Calu3 (cell line): ENCODE measurements at regions not wholly inside any gene's neighbourhood (a gene's known extent, or its start where the extent isn't known, plus 50 kb on each side); places are given as distances from the start of the nearest gene placed in this dataset.

Experiments
- BruUV-seq: library from RNA; stranded (reverse); fragments of 400-500 nt; replicated peaks from 2 replicates; lab custom pipeline; 2021; lab: Mats Ljungman, UMichigan
- CTCF ChIA-PET: fragments of 300-600 bp; sonication (Branson Sonifier 250); formaldehyde crosslinking; loops from one replicate; lab custom pipeline; 2022; ENCODE audit warnings: antibody characterized with exemption; lab: Charles Lee
- DNase-seq: peaks from one replicate; pipeline ENCODE4 v3.0.0; 2022
- H3K27ac Mint-ChIP-seq: one replicate; pipeline ENCODE4 v1.8.0; 2022; ENCODE audit warnings: mixed read lengths; ENCODE audit not compliant: unreplicated experiment
- H3K27me3 Mint-ChIP-seq: one replicate; pipeline ENCODE4 v1.8.0; 2022; ENCODE audit warnings: mixed read lengths; ENCODE audit not compliant: unreplicated experiment
- H3K36me3 Mint-ChIP-seq: one replicate; pipeline ENCODE4 v1.8.0; 2022; ENCODE audit warnings: mild to moderate bottlenecking, moderate library complexity, mixed read lengths; ENCODE audit not compliant: insufficient read depth, unreplicated experiment
- H3K4me1 Mint-ChIP-seq: one replicate; pipeline ENCODE4 v1.8.0; 2022; ENCODE audit warnings: mild to moderate bottlenecking, low read depth, mixed read lengths; ENCODE audit not compliant: unreplicated experiment
- H3K4me3 Mint-ChIP-seq: one replicate; pipeline ENCODE4 v1.8.0; 2022; ENCODE audit warnings: mild to moderate bottlenecking, low read depth, moderate library complexity, mixed read lengths; ENCODE audit not compliant: unreplicated experiment
- H3K9me3 Mint-ChIP-seq: one replicate; pipeline ENCODE4 v1.8.0; 2022; ENCODE audit warnings: low read depth, mixed read lengths; ENCODE audit not compliant: unreplicated experiment
- intact Hi-C: fragments of 100-400 bp; cut with micrococcal nuclease; formaldehyde crosslinking; loops from one replicate; pipeline ENCODE4 v1.10.0; 2022; ENCODE audit not compliant: unreplicated experiment
- TF ChIP-seq, protein P1 (sequence below): fragments of 200-600 bp; IDR thresholded peaks from one replicate; pipeline ENCODE4 v1.8.0; 2022; ENCODE audit warnings: antibody characterized with exemption; ENCODE audit not compliant: unreplicated experiment

DNA sequence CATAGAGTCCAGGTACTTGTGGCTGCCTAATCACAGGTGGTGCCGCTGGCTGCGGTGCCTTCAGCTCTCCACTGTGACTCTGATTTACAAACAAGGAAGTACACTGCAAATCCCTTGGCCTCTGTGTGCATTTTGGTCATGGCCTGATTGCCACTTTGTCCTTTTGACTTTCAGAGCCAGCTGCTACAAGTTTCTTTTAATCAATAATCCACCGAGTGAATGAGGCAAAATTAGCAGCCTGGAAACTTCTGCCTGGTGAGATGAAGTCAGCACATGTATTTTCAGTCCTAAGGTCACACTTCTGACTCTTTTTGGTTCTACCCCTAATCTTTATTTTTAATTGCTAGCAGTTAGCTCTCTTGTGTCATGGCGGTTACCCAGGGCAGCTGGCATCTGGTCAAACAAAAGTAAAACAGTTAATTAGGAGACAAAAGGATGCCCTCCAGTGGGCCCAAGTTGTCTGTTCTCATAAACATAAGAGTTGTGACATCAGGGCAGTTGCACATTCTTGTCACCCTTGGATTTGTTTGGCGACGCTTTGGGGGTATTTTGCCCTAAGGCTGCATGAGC, 62.3 kb upstream of the LNX1 start:
- H3K4me1 Mint-ChIP-seq: peaks cover 27% of the 10 kb centered on the region

DNA sequence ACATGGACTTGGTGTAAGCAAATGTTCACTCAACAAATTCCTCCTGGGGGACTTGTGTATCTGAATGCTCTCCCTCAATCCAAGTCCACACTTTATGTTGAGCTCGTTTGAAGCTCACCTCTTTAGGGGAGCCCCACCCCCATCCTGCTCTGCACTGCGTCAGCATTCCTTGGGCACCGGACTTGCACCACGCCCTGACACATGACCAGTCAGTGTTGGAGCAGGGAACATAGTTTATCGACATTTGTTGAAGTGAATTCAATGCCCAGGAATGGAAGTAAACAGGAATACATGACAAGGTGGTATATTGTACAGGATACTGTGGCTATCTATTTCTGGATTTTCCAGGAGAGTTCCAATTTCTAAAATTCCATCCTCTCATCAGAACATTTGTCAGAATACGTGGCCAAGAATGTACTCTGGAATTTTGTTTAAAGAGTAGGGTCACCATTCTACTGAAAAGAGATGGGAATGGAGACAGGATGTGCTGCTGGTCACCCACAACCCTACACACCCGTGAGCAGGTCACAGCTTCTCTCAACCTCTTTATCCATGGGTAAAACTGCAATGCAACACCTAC, 60.0 kb upstream of the LNX1 start:
- TF ChIP-seq, protein P1, sequence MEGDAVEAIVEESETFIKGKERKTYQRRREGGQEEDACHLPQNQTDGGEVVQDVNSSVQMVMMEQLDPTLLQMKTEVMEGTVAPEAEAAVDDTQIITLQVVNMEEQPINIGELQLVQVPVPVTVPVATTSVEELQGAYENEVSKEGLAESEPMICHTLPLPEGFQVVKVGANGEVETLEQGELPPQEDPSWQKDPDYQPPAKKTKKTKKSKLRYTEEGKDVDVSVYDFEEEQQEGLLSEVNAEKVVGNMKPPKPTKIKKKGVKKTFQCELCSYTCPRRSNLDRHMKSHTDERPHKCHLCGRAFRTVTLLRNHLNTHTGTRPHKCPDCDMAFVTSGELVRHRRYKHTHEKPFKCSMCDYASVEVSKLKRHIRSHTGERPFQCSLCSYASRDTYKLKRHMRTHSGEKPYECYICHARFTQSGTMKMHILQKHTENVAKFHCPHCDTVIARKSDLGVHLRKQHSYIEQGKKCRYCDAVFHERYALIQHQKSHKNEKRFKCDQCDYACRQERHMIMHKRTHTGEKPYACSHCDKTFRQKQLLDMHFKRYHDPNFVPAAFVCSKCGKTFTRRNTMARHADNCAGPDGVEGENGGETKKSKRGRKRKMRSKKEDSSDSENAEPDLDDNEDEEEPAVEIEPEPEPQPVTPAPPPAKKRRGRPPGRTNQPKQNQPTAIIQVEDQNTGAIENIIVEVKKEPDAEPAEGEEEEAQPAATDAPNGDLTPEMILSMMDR: no peak
- CTCF ChIA-PET: interaction anchor here (0.7 kb wide), 2 partner anchors 24 to 60 kb away, joined by 3 read pairs; partner anchors contain the start of gene LNX1
- intact Hi-C loops: loop anchor here (5.0 kb wide), 1 partner anchor 59 kb away; the partner anchor contains the start of gene LNX1
- Mint-ChIP-seq H3K4me1 (peaks cover 38% of the 10 kb centered on the region), H3K27me3 (no peaks in the 10 kb centered on the region), H3K36me3 (no peaks in the 10 kb centered on the region), H3K9me3 (no peaks in the 10 kb centered on the region), H3K4me3 (no peak overlapping the region), H3K27ac (no peak overlapping the region)
- no TSS peak for BruUV-seq
- DNase-seq: peak; percentile 48

More for the DNA sequence above, 62.3 kb upstream of the LNX1 start:
- Mint-ChIP-seq H3K36me3 (no peaks in the 10 kb centered on the region), H3K27me3 (no peaks in the 10 kb centered on the region), H3K9me3 (no peaks in the 10 kb centered on the region), H3K4me3 (no peak overlapping the region), H3K27ac (no peak overlapping the region)
- TF ChIP-seq, protein P1: no peak
- CTCF ChIA-PET: interaction anchor here (1.2 kb wide), 1 partner anchor 11 kb away, joined by 3 read pairs; no protein-coding TSS in a partner anchor
- intact Hi-C loops: loop anchor here (5.0 kb wide), 1 partner anchor 61 kb away; the partner anchor contains the start of gene LNX1
- no TSS peak for BruUV-seq
- peak; percentile 10 for DNase-seq

DNA sequence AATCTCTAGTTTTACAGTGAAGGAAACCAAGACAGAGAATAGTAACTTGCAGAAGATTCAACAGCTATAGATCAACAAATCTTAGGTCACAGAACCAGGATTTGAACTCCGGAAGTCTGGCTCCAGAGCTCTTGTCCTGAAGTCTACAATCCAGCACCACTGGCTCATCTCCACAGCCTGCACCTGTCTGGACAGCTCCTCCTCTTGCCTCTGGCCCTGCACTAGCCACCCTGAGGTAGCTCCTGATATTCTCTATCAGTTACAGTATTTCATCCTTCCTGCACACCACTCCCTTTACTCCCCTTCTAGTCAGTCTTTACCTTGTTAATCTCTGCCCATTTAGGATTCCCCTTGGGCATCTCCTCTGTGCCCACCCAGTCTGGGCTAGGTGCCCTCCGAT, 58.1 kb upstream of the LNX1 start:
- no peak overlapping the region for H3K27ac Mint-ChIP-seq
- H3K27me3 Mint-ChIP-seq: no peaks in the 10 kb centered on the region
- TF ChIP-seq, protein P1: no peak
- CTCF ChIA-PET: no interaction called here
- DNase-seq: no peak
- no peaks in the 10 kb centered on the region for H3K9me3 Mint-ChIP-seq
- BruUV-seq: no TSS peak
- no peak overlapping the region for H3K4me3 Mint-ChIP-seq
- peaks cover 5% of the 10 kb centered on the region for H3K36me3 Mint-ChIP-seq
- H3K4me1 Mint-ChIP-seq: peaks cover 54% of the 10 kb centered on the region
- intact Hi-C loops: no loop called here

DNA sequence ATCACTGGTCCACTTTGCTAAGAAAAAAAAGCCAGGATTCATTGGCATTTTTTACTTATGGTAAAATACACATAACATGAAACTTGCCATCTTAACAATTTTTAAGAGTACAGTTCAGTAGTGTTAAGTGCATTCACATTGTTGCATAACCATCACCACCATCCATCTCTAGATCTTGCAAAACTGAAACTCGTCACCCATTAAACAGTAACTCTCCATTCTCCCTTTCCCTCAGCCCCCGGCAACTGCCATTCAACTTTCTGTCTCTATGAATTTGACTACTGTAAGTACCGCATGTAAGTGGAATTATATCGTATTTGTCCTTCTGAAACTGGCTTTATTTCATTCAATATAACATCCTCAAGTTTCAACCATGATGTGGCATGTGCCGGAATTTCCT, 56.3 kb upstream of the LNX1 start:
- Mint-ChIP-seq H3K27me3 (no peaks in the 10 kb centered on the region), H3K27ac (no peak overlapping the region), H3K36me3 (peaks cover 5% of the 10 kb centered on the region), H3K4me3 (no peak overlapping the region), H3K9me3 (no peaks in the 10 kb centered on the region), H3K4me1 (peaks cover 56% of the 10 kb centered on the region)
- CTCF ChIA-PET: no interaction called here
- intact Hi-C loops: no loop called here
- TF ChIP-seq, protein P1: no peak
- BruUV-seq: no TSS peak
- no peak for DNase-seq
